Tibial artery (tissue), 4 donors: ENCODE measurements at regions not wholly inside any gene's neighbourhood (a gene's known extent, or its start where the extent isn't known, plus 50 kb on each side); places are given as distances from the start of the nearest gene placed in this dataset.
"Not testable (repeated sequence)": the region's sequence is repeated elsewhere in the genome, so short reads cannot be mapped to it uniquely, and the experiment has no call there.

Experiments
- DNase-seq, 2 donors: peaks; one replicate each; pipeline ENCODE4 v3.0.0-alpha.2; 2019
- H3K27ac ChIP-seq, 2 donors: fragments of 200-600 bp; sonication (generic) in 1 of 2; 1 replicate in 1 of 2; 2 replicates in 1 of 2; pipeline ENCODE4 v1.5.1; 2018 to 2019; ENCODE audit warnings: mild to moderate bottlenecking in 1 of 2
- H3K27me3 ChIP-seq, 2 donors: fragments of 200-600 bp; sonication (generic) in 1 of 2; one replicate each; pipeline versions ENCODE4 v1.5.1 to v1.6.0; 2016 to 2019
- H3K36me3 ChIP-seq, 3 donors: fragments of 200-600 bp; sonication (generic) in 2 of 3; one replicate each; pipeline ENCODE4 v1.5.1; 2016 to 2019; ENCODE audit warnings: mild to moderate bottlenecking in 2 of 3
- H3K4me1 ChIP-seq, 4 donors: fragments of 200-600 bp; sonication (generic) in 2 of 4; 1 replicate in 3 of 4; 2 replicates in 1 of 4; pipeline ENCODE4 v1.5.1; 2016 to 2019
- H3K4me3 ChIP-seq, 2 donors: fragments of 200-600 bp; sonication (generic) in 1 of 2; 1 replicate in 1 of 2; 2 replicates in 1 of 2; pipeline ENCODE4 v1.5.1; 2018 to 2019; ENCODE audit warnings: mild to moderate bottlenecking in 2 of 2
- H3K9me3 ChIP-seq, 3 donors: fragments of 200-600 bp; sonication (generic) in 1 of 3; one replicate each; pipeline ENCODE4 v1.5.1; 2016 to 2019
- intact Hi-C: fragments of 100-400 bp; cut with DNase I; formaldehyde crosslinking; loops from one replicate; pipeline ENCODE4 v1.15.0; 2023; ENCODE audit warnings: low total_unique reads
- TF ChIP-seq, protein P1 (sequence below), 2 experiments: fragments of 200-600 bp in 1 of 2; fragments of 450-650 bp in 1 of 2; IDR thresholded peaks; one replicate each; pipeline ENCODE4 v1.5.1; 2017 to 2019; ENCODE audit warnings: antibody characterized with exemption in 2 of 2, mild to moderate bottlenecking in 1 of 2, moderate library complexity in 1 of 2

- H3K4me1 ChIP-seq = no peaks in the 10 kb centered on the region
- intact Hi-C loops = no loop called here
- TF ChIP-seq, protein P1, sequence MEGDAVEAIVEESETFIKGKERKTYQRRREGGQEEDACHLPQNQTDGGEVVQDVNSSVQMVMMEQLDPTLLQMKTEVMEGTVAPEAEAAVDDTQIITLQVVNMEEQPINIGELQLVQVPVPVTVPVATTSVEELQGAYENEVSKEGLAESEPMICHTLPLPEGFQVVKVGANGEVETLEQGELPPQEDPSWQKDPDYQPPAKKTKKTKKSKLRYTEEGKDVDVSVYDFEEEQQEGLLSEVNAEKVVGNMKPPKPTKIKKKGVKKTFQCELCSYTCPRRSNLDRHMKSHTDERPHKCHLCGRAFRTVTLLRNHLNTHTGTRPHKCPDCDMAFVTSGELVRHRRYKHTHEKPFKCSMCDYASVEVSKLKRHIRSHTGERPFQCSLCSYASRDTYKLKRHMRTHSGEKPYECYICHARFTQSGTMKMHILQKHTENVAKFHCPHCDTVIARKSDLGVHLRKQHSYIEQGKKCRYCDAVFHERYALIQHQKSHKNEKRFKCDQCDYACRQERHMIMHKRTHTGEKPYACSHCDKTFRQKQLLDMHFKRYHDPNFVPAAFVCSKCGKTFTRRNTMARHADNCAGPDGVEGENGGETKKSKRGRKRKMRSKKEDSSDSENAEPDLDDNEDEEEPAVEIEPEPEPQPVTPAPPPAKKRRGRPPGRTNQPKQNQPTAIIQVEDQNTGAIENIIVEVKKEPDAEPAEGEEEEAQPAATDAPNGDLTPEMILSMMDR (IDR thresholded peaks at IDR 0.05) = no peak
- H3K27ac ChIP-seq = no peak overlapping the region
- H3K27me3 ChIP-seq = no peaks in the 10 kb centered on the region
- H3K36me3 ChIP-seq = no peaks in the 10 kb centered on the region
- no peak overlapping the region for H3K4me3 ChIP-seq
- H3K9me3 ChIP-seq = no peaks in the 10 kb centered on the region
- no peak for DNase-seq
Measured at GRCh38 chr19:31049431-31049830, 299.8 kb downstream of the TSHZ3 start.

DNA sequence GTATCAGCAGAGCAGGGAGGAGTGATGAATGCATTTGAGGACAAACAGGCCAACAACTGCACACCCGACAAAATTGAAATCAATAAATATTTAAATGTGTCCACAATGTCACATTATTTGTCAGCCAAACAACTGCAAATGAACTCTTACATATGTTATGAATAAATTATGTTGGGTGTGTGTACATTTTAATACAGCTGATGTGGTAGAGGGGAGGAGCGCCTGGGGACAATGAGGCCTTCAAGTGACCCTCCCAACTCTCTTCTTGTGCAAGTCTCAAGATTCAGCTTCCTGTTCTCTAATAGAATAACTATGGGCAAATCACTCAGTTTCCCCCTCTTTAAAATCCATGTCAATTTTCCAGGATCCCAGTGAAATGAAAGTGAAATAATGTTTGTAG, 303.2 kb downstream of the TSHZ3 start:
- no peaks in the 10 kb centered on the region for H3K4me1 ChIP-seq
- no peaks in the 10 kb centered on the region for H3K36me3 ChIP-seq
- TF ChIP-seq, protein P1 (IDR thresholded peaks at IDR 0.05) = no peak
- intact Hi-C loops = no loop called here
- no peaks in the 10 kb centered on the region for H3K27me3 ChIP-seq
- no peaks in the 10 kb centered on the region for H3K9me3 ChIP-seq
- H3K27ac ChIP-seq = no peak overlapping the region
- no peak overlapping the region for H3K4me3 ChIP-seq
- DNase-seq = no peak

- H3K9me3 ChIP-seq = no peaks in the 10 kb centered on the region
- H3K27ac ChIP-seq = no peak overlapping the region
- no peaks in the 10 kb centered on the region for H3K27me3 ChIP-seq
- no peaks in the 10 kb centered on the region for H3K36me3 ChIP-seq
- H3K4me3 ChIP-seq = no peak overlapping the region
- no peak for DNase-seq
- intact Hi-C loops = no loop called here
- no peaks in the 10 kb centered on the region for H3K4me1 ChIP-seq
- TF ChIP-seq, protein P1 (IDR thresholded peaks at IDR 0.05) = no peak
Measured at GRCh38 chr19:31041461-31041860, 307.8 kb downstream of the TSHZ3 start.

- Histone ChIP-seq H3K9me3 (no peaks in the 10 kb centered on the region), H3K4me3 (no peak overlapping the region), H3K27ac (no peak overlapping the region), H3K36me3 (no peaks in the 10 kb centered on the region), H3K27me3 (no peaks in the 10 kb centered on the region), H3K4me1 (no peaks in the 10 kb centered on the region)
- intact Hi-C loops = no loop called here
- DNase-seq = no peak
- TF ChIP-seq, protein P1 (IDR thresholded peaks at IDR 0.05) = no peak
Measured at GRCh38 chr19:31039151-31039550, 310.1 kb downstream of the TSHZ3 start.

GRCh38 chr19:31037286-31037980, 311.8 kb downstream of the TSHZ3 start:
- Histone ChIP-seq H3K4me1 (no peaks in the 10 kb centered on the region), H3K36me3 (no peaks in the 10 kb centered on the region), H3K27ac (no peak overlapping the region), H3K4me3 (no peak overlapping the region), H3K9me3 (no peaks in the 10 kb centered on the region), H3K27me3 (no peaks in the 10 kb centered on the region)
- intact Hi-C loops = no loop called here
- no peak for DNase-seq
- TF ChIP-seq, protein P1 (IDR thresholded peaks at IDR 0.05) = no peak

GRCh38 chr19:31031455-31031854, 317.8 kb downstream of the TSHZ3 start:
- H3K9me3 ChIP-seq, DNase-seq, intact Hi-C loops, H3K27ac ChIP-seq, H3K4me1 ChIP-seq, H3K27me3 ChIP-seq, H3K36me3 ChIP-seq, H3K4me3 ChIP-seq: not testable (repeated sequence)
